ENCODE measurements at regions not wholly inside any gene's neighbourhood (a gene's known extent, or its start where the extent isn't known, plus 50 kb on each side); places are given as distances from the start of the nearest gene placed in this dataset.

DNA sequence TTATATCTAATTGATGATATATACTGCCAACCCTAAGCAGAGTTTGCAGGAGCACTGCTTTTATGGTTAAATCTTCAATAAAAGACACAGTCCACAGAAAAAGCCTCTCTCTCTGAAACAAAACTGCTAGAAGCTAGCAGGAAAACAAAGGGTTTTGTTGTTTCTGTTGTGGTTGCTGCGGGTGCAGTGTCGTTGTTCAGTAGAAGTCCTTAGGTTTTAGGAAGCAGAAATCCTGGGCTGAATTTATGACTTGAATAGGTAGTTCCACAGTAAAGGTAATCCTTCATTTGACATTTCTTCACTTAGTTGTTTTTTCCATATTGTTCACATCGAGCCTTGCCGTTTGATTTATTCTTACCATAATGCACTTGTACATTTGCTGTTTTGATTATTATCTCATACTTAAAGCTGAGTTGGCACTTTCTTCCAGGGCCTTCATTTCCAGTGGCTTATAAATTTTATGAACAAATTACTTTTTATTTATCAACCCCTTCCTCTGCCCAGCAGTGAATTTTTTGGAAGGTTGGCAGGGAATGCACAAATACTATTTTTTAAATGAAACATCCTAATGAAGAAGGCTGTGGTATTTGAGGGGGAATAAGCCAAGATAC, 209.6 kb upstream of the SLC30A5 start:
- no peaks in the 10 kb centered on the region for H3K9me3 ChIP-seq
- no peaks in the 10 kb centered on the region for H3K36me3 ChIP-seq
- intact Hi-C loops (cut with DNase I) = no loop called here
- no peak for DNase-seq (ENCODE audit: extremely low spot score)
- H3K27me3 ChIP-seq = no peaks in the 10 kb centered on the region
- no peaks in the 10 kb centered on the region for H3K4me1 ChIP-seq
- TF ChIP-seq, protein P1, sequence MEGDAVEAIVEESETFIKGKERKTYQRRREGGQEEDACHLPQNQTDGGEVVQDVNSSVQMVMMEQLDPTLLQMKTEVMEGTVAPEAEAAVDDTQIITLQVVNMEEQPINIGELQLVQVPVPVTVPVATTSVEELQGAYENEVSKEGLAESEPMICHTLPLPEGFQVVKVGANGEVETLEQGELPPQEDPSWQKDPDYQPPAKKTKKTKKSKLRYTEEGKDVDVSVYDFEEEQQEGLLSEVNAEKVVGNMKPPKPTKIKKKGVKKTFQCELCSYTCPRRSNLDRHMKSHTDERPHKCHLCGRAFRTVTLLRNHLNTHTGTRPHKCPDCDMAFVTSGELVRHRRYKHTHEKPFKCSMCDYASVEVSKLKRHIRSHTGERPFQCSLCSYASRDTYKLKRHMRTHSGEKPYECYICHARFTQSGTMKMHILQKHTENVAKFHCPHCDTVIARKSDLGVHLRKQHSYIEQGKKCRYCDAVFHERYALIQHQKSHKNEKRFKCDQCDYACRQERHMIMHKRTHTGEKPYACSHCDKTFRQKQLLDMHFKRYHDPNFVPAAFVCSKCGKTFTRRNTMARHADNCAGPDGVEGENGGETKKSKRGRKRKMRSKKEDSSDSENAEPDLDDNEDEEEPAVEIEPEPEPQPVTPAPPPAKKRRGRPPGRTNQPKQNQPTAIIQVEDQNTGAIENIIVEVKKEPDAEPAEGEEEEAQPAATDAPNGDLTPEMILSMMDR (IDR thresholded peaks at IDR 0.05) = no peak
- TF ChIP-seq POLR2AphosphoS5 (IDR thresholded peaks at IDR 0.05) = no peak
- no peak for TF ChIP-seq POLR2A (IDR thresholded peaks at IDR 0.05; ENCODE audit: low read depth)
- TF ChIP-seq EP300 (IDR thresholded peaks at IDR 0.05) = no peak
- 59% methylated on average over 4 of the region's 4 CpGs for WGBS
- no peak overlapping the region for H3K4me3 ChIP-seq
- no peak overlapping the region for H3K27ac ChIP-seq (replicated peaks in 1 of 4)

DNA sequence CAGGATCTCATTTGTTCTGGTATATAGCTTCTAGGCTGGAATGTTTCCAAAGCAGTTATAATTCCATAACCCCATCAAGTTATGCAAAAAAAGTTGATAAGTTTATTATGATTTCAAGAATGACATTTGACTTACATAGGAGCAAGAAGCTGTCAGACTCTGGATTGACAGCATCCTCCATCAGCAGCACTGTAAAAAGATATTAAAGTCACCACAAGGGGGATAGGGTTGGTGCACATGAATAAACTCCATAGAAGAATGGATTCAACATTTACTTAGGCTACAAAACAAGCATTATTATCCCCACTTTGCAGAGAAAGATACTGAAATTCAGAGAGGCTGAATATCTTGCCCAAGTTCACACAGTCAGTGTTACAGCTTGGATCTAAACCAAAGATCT, 208.9 kb upstream of the SLC30A5 start:
- Histone ChIP-seq H3K4me3 (no peak overlapping the region), H3K9me3 (no peaks in the 10 kb centered on the region), H3K36me3 (no peaks in the 10 kb centered on the region), H3K4me1 (no peaks in the 10 kb centered on the region), H3K27ac (replicated peaks in 1 of 4) (no peak overlapping the region), H3K27me3 (no peaks in the 10 kb centered on the region)
- intact Hi-C loops (cut with DNase I) = no loop called here
- TF ChIP-seq, protein P1 (IDR thresholded peaks at IDR 0.05) = no peak
- TF ChIP-seq POLR2A (IDR thresholded peaks at IDR 0.05; ENCODE audit: low read depth) = no peak
- TF ChIP-seq EP300 (IDR thresholded peaks at IDR 0.05) = no peak
- TF ChIP-seq POLR2AphosphoS5 (IDR thresholded peaks at IDR 0.05) = no peak
- no peak for DNase-seq (ENCODE audit: extremely low spot score)

DNA sequence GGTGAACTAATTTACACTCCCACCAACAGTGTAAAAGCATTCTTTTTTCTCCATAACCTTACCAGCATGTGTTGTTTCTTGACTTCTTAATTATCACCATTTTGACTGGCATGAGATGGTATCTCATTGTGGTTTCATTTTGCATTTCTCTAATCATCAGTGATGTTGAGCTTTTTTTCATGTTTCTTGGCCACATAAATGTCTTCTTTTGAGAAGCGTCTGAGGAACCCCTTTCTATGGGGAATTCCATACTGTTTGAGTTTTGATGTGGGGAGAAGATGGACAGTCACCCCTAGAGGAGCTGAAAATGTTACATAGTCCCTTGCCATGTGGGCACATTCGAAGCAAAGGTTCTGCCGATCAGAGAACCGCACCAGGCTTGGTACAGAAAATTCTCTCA, 207.0 kb upstream of the SLC30A5 start:
- no peaks in the 10 kb centered on the region for H3K36me3 ChIP-seq
- no peaks in the 10 kb centered on the region for H3K9me3 ChIP-seq
- H3K4me3 ChIP-seq = no peak overlapping the region
- no peak overlapping the region for H3K27ac ChIP-seq (replicated peaks in 1 of 4)
- H3K4me1 ChIP-seq = no peaks in the 10 kb centered on the region
- DNase-seq (ENCODE audit: extremely low spot score) = no peak
- H3K27me3 ChIP-seq = no peaks in the 10 kb centered on the region
- WGBS = 90% methylated on average over 4 of the region's 4 CpGs
- TF ChIP-seq, protein P1 (IDR thresholded peaks at IDR 0.05) = no peak
- TF ChIP-seq POLR2A (IDR thresholded peaks at IDR 0.05; ENCODE audit: low read depth) (no peak), EP300 (IDR thresholded peaks at IDR 0.05) (no peak), POLR2AphosphoS5 (IDR thresholded peaks at IDR 0.05) (no peak)
- intact Hi-C loops (cut with DNase I) = no loop called here

DNA sequence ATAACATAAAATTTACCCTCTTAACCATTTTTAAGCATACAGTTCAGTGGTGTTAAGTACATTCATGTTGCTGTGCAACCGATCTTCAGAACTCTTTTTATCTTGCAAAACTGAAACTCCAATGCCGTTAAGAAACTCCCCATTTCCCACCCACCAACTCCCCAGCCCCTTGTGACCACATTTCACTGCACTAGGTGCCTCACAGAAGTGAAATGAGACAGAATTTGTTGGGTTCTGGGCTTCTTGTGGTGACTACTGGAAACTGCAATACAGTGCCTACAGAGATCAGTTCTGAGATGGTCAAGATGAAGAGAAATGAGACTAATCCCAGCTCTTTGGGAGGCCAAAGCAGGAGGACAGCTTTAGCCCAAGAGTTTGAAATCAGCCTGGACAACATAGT, 202.1 kb upstream of the SLC30A5 start:
- H3K4me1 ChIP-seq = no peaks in the 10 kb centered on the region
- H3K27me3 ChIP-seq = no peaks in the 10 kb centered on the region
- H3K36me3 ChIP-seq = no peaks in the 10 kb centered on the region
- H3K27ac ChIP-seq (replicated peaks in 1 of 4) = no peak overlapping the region
- intact Hi-C loops (cut with DNase I) = no loop called here
- H3K4me3 ChIP-seq = no peak overlapping the region
- TF ChIP-seq, protein P1 (IDR thresholded peaks at IDR 0.05) = no peak
- TF ChIP-seq POLR2A (IDR thresholded peaks at IDR 0.05; ENCODE audit: low read depth) = no peak
- no peak for TF ChIP-seq POLR2AphosphoS5 (IDR thresholded peaks at IDR 0.05)
- no peak for TF ChIP-seq EP300 (IDR thresholded peaks at IDR 0.05)
- no peaks in the 10 kb centered on the region for H3K9me3 ChIP-seq
- DNase-seq (ENCODE audit: extremely low spot score) = no peak
- WGBS = 87% methylated on average over 2 of the region's 2 CpGs

DNA sequence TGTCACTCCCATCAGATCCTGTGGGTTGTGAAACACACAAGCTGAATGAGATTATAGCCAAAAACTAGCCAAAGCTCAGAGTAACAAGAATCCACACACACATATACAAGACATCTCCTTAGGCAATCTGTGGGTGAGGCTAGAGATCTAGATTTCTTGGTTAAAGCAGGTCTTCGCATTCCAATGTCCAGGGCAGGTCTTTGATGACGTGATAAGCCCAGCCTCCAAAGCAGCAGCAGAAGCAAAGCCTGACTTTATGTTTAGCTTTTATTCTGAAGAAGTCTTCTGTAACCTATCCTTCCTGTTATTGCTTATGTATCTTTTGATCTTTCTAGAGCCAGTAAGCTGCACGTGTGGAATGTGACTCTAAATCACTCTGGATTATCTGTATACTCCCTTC, 199.1 kb upstream of the SLC30A5 start:
- Histone ChIP-seq H3K27me3 (no peaks in the 10 kb centered on the region), H3K4me1 (no peaks in the 10 kb centered on the region), H3K9me3 (no peaks in the 10 kb centered on the region), H3K36me3 (no peaks in the 10 kb centered on the region), H3K4me3 (no peak overlapping the region), H3K27ac (replicated peaks in 1 of 4) (no peak overlapping the region)
- intact Hi-C loops (cut with DNase I) = no loop called here
- TF ChIP-seq, protein P1 (IDR thresholded peaks at IDR 0.05) = no peak
- TF ChIP-seq EP300 (IDR thresholded peaks at IDR 0.05) = no peak
- TF ChIP-seq POLR2AphosphoS5 (IDR thresholded peaks at IDR 0.05) = no peak
- TF ChIP-seq POLR2A (IDR thresholded peaks at IDR 0.05; ENCODE audit: low read depth) = no peak
- DNase-seq (ENCODE audit: extremely low spot score) = no peak
- WGBS = 70% methylated on average over 3 of the region's 3 CpGs
